ENCODE measurements at regions not wholly inside any gene's neighbourhood (a gene's known extent, or its start where the extent isn't known, plus 50 kb on each side); places are given as distances from the start of the nearest gene placed in this dataset.

- Histone ChIP-seq H3K27ac (no peak overlapping the region), H3K36me3 (replicated peaks in 1 of 2; ENCODE audit: insufficient read depth in 1 of 2, low read depth in 2 of 2) (no peaks in the 10 kb centered on the region), H3K9me3 (no peaks in the 10 kb centered on the region), H3K4me3 (no peak overlapping the region), H3K27me3 (no peaks in the 10 kb centered on the region), H3K4me1 (no peaks in the 10 kb centered on the region)
- no peak for TF ChIP-seq CTCF (IDR thresholded peaks at IDR 0.05)
- TF ChIP-seq POLR2A (IDR thresholded peaks at IDR 0.05) = no peak
- intact Hi-C loops (cut with DNase I) = no loop called here
- WGBS, 2 donors = 36 to 44% methylated on average over 5 of the region's 5 CpGs
- DNase-seq (no peak), ATAC-seq (no peak)
These were observed 156.7 kb upstream of the HDAC4 start for GRCh38 chr2:239557516-239557915.

- no peak overlapping the region for H3K4me3 ChIP-seq
- 56 to 72% methylated on average over 6 of the region's 6 CpGs for WGBS, 2 donors
- DNase-seq (no peak), ATAC-seq (no peak)
- no peaks in the 10 kb centered on the region for H3K36me3 ChIP-seq (replicated peaks in 1 of 2; ENCODE audit: insufficient read depth in 1 of 2, low read depth in 2 of 2)
- no peaks in the 10 kb centered on the region for H3K4me1 ChIP-seq
- intact Hi-C loops (cut with DNase I) = no loop called here
- TF ChIP-seq CTCF (IDR thresholded peaks at IDR 0.05) (no peak), POLR2A (IDR thresholded peaks at IDR 0.05) (no peak)
- no peak overlapping the region for H3K27ac ChIP-seq
- no peaks in the 10 kb centered on the region for H3K27me3 ChIP-seq
- H3K9me3 ChIP-seq = no peaks in the 10 kb centered on the region
These were observed 154.7 kb upstream of the HDAC4 start for GRCh38 chr2:239555571-239555905.

GRCh38 chr2:239554766-239555570, 154.1 kb upstream of the HDAC4 start:
- H3K4me1 ChIP-seq = no peaks in the 10 kb centered on the region
- WGBS, 2 donors = 47 to 51% methylated on average over 8 of the region's 8 CpGs
- ATAC-seq (no peak), DNase-seq (no peak)
- H3K36me3 ChIP-seq (replicated peaks in 1 of 2; ENCODE audit: insufficient read depth in 1 of 2, low read depth in 2 of 2) = no peaks in the 10 kb centered on the region
- no peak overlapping the region for H3K4me3 ChIP-seq
- intact Hi-C loops (cut with DNase I) = no loop called here
- no peak for TF ChIP-seq POLR2A (IDR thresholded peaks at IDR 0.05)
- no peak for TF ChIP-seq CTCF (IDR thresholded peaks at IDR 0.05)
- H3K9me3 ChIP-seq = no peaks in the 10 kb centered on the region
- no peaks in the 10 kb centered on the region for H3K27me3 ChIP-seq
- no peak overlapping the region for H3K27ac ChIP-seq

- Histone ChIP-seq H3K27me3 (no peaks in the 10 kb centered on the region), H3K4me3 (no peak overlapping the region), H3K27ac (no peak overlapping the region), H3K36me3 (replicated peaks in 1 of 2; ENCODE audit: insufficient read depth in 1 of 2, low read depth in 2 of 2) (no peaks in the 10 kb centered on the region), H3K4me1 (no peaks in the 10 kb centered on the region), H3K9me3 (no peaks in the 10 kb centered on the region)
- DNase-seq (no peak), ATAC-seq (no peak)
- TF ChIP-seq POLR2A (IDR thresholded peaks at IDR 0.05) = no peak
- no peak for TF ChIP-seq CTCF (IDR thresholded peaks at IDR 0.05)
- intact Hi-C loops (cut with DNase I) = no loop called here
- 75 to 78% methylated on average over 11 to 13 of the region's 13 CpGs for WGBS, 2 donors
These were observed 152.7 kb upstream of the HDAC4 start for GRCh38 chr2:239553376-239554000.
